OCI-LY7 (cell line): ENCODE measurements at regions not wholly inside any gene's neighbourhood (a gene's known extent, or its start where the extent isn't known, plus 50 kb on each side); places are given as distances from the start of the nearest gene placed in this dataset.

ENCODE experiments used
- BruUV-seq: library from RNA; stranded (reverse); fragments of 400-500 nt; replicated peaks from 2 replicates; lab custom pipeline; 2021; lab: Mats Ljungman, UMichigan
- CTCF ChIA-PET: fragments of 300-600 bp; sonication (Branson Sonifier 250); formaldehyde crosslinking; loops from one replicate; lab custom pipeline; 2022; ENCODE audit warnings: antibody characterized with exemption; ENCODE audit not compliant: unreplicated experiment; lab: Charles Lee
- POLR2A ChIA-PET: fragments of 300-600 bp; sonication (Branson Sonifier 250); formaldehyde crosslinking; loops from one replicate; lab custom pipeline; 2022; ENCODE audit warnings: antibody characterized with exemption; lab: Charles Lee
- DNase-seq: peaks from one replicate; pipeline ENCODE4 v3.0.0-alpha.2; 2015; ENCODE audit warnings: low spot score
- H2AFZ ChIP-seq: fragments of 200-600 bp; sonication (generic), shearing (Covaris generic); 2 replicates; pipeline ENCODE4 v1.6.1; 2014; ENCODE audit warnings: mild to moderate bottlenecking, antibody characterized with exemption, low read length, moderate library complexity
- H3K27ac ChIP-seq: fragments of 200-600 bp; sonication (generic); 2 replicates; pipeline ENCODE4 v1.5.1; 2014; ENCODE audit warnings: mixed run types, low read depth, mild to moderate bottlenecking, moderate library complexity, low read length, inconsistent platforms; ENCODE audit not compliant: poor library complexity, severe bottlenecking
- H3K36me3 ChIP-seq: fragments of 200-600 bp; sonication (generic); 2 replicates; pipeline ENCODE4 v1.6.1; 2014; ENCODE audit warnings: mild to moderate bottlenecking, antibody characterized with exemption, low read length, moderate library complexity, mixed read lengths; ENCODE audit not compliant: insufficient read depth
- H3K4me1 ChIP-seq: fragments of 200-600 bp; sonication (generic); 2 replicates; pipeline ENCODE4 v1.5.1; 2014; ENCODE audit warnings: mild to moderate bottlenecking, low read length; ENCODE audit not compliant: insufficient read depth, poor library complexity, severe bottlenecking
- H3K4me2 ChIP-seq: fragments of 200-600 bp; sonication (generic); 2 replicates; pipeline ENCODE4 v1.6.1; 2014; ENCODE audit warnings: mild to moderate bottlenecking, low read length
- H3K4me3 ChIP-seq: fragments of 200-600 bp; sonication (generic); 2 replicates; pipeline ENCODE4 v1.5.1; 2014; ENCODE audit warnings: mild to moderate bottlenecking, low read depth, low read length; ENCODE audit not compliant: poor library complexity, severe bottlenecking
- H3K79me2 ChIP-seq: fragments of 200-600 bp; sonication (generic); 2 replicates; pipeline ENCODE4 v1.6.1; 2016; ENCODE audit warnings: low read depth, mild to moderate bottlenecking, low read length, moderate library complexity, mixed read lengths; ENCODE audit not compliant: insufficient read depth
- H3K9me2 ChIP-seq: fragments of 200-600 bp; sonication (generic); 2 replicates; pipeline ENCODE4 v1.6.1; 2016; ENCODE audit warnings: mild to moderate bottlenecking, low read length, mixed read lengths; ENCODE audit not compliant: insufficient read depth
- H3K9me3 ChIP-seq: fragments of 200-600 bp; sonication (generic); 2 replicates; pipeline ENCODE4 v1.6.1; 2014; ENCODE audit warnings: mild to moderate bottlenecking, mixed run types, low read length, mixed read lengths
- H4K20me1 ChIP-seq: fragments of 200-600 bp; sonication (generic); 2 replicates; pipeline ENCODE4 v1.6.1; 2014; ENCODE audit warnings: mild to moderate bottlenecking, antibody characterized with exemption, low read length, moderate library complexity, mixed read lengths; ENCODE audit not compliant: insufficient read depth
- CTCF ChIP-seq: fragments of 200-600 bp; sonication (generic); conservative IDR thresholded peaks from 2 replicates; pipeline ENCODE4 v1.5.1; 2014; ENCODE audit warnings: mild to moderate bottlenecking, antibody characterized with exemption, low read length, moderate library complexity, mixed read lengths
- EZH2phosphoT487 ChIP-seq: fragments of 200-600 bp; sonication (generic); IDR thresholded peaks from 2 replicates; pipeline ENCODE4 v1.6.1; 2018; ENCODE audit warnings: low read depth, borderline replicate concordance, mild to moderate bottlenecking, mixed run types, antibody characterized with exemption, low read length, moderate library complexity, mixed read lengths
- intact Hi-C: fragments of 100-400 bp; cut with micrococcal nuclease; formaldehyde crosslinking; loops from one replicate; pipeline ENCODE4 v1.10.0; 2022; ENCODE audit not compliant: unreplicated experiment

- POLR2A ChIA-PET, result no interaction called here
- H3K4me3 ChIP-seq, result no peak overlapping the region
- H3K27ac ChIP-seq, result no peak overlapping the region
- TF ChIP-seq CTCF, result no peak
- TF ChIP-seq EZH2phosphoT487, result no peak
- H3K4me1 ChIP-seq, result no peaks in the 10 kb centered on the region
- no peak overlapping the region for H3K4me2 ChIP-seq
- BruUV-seq, result no TSS peak
- no peaks in the 10 kb centered on the region for H3K79me2 ChIP-seq
- no peaks in the 10 kb centered on the region for H3K36me3 ChIP-seq
- intact Hi-C loops, result no loop called here
- no peaks in the 10 kb centered on the region for H4K20me1 ChIP-seq
- H2AFZ ChIP-seq, result no peak overlapping the region
- H3K9me3 ChIP-seq, result no peaks in the 10 kb centered on the region
- no peaks in the 10 kb centered on the region for H3K9me2 ChIP-seq
- DNase-seq, result no peak
- CTCF ChIA-PET, result no interaction called here
Measured at GRCh38 chr2:15784886-15785801, 155.2 kb upstream of the MYCN start.

GRCh38 chr2:15786003-15786654 is 154.2 kb upstream of the MYCN start:
- DNase-seq, result no peak
- H2AFZ ChIP-seq, result no peak overlapping the region
- H3K9me2 ChIP-seq, result no peaks in the 10 kb centered on the region
- no peaks in the 10 kb centered on the region for H3K4me1 ChIP-seq
- no peak overlapping the region for H3K4me3 ChIP-seq
- no peaks in the 10 kb centered on the region for H4K20me1 ChIP-seq
- no peaks in the 10 kb centered on the region for H3K79me2 ChIP-seq
- no peaks in the 10 kb centered on the region for H3K9me3 ChIP-seq
- ChIA-PET CTCF (no interaction called here), POLR2A (interaction anchor here (0.5 kb wide), 1 partner anchor 26 kb away, joined by 3 read pairs; no protein-coding TSS in a partner anchor)
- no peaks in the 10 kb centered on the region for H3K36me3 ChIP-seq
- no peak overlapping the region for H3K4me2 ChIP-seq
- intact Hi-C loops, result no loop called here
- H3K27ac ChIP-seq, result no peak overlapping the region
- TF ChIP-seq EZH2phosphoT487 (no peak), CTCF (no peak)
- no TSS peak for BruUV-seq

- H3K9me2 ChIP-seq, result no peaks in the 10 kb centered on the region
- H3K4me1 ChIP-seq, result no peaks in the 10 kb centered on the region
- BruUV-seq, result no TSS peak
- no peaks in the 10 kb centered on the region for H4K20me1 ChIP-seq
- no peak overlapping the region for H3K4me3 ChIP-seq
- H3K27ac ChIP-seq, result no peak overlapping the region
- no peak overlapping the region for H2AFZ ChIP-seq
- H3K36me3 ChIP-seq, result no peaks in the 10 kb centered on the region
- H3K9me3 ChIP-seq, result no peaks in the 10 kb centered on the region
- TF ChIP-seq EZH2phosphoT487, result no peak
- no peak for TF ChIP-seq CTCF
- intact Hi-C loops, result no loop called here
- ChIA-PET POLR2A (interaction anchor here (0.5 kb wide), 1 partner anchor 25 kb away, joined by 3 read pairs; no protein-coding TSS in a partner anchor), CTCF (no interaction called here)
- H3K4me2 ChIP-seq, result no peak overlapping the region
- H3K79me2 ChIP-seq, result no peaks in the 10 kb centered on the region
- DNase-seq, result no peak
Measured at GRCh38 chr2:15786901-15787300, 153.4 kb upstream of the MYCN start.
